Lung (tissue), 11 donors: ENCODE measurements at regions not wholly inside any gene's neighbourhood (a gene's known extent, or its start where the extent isn't known, plus 50 kb on each side); places are given as distances from the start of the nearest gene placed in this dataset.

Source experiments
- ATAC-seq: fragments of 200-7000 bp; cut with Tn5 transposase; one replicate; pipeline ENCODE4 v1.9.1; 2020; ENCODE audit warnings: moderate number of reproducible peaks; ENCODE audit not compliant: insufficient read depth, low FRiP score
- DNase-seq, 3 donors: peaks; one replicate each; pipeline ENCODE4 v3.0.0-alpha.2; 2013 to 2017
- H3K27ac ChIP-seq, 2 donors: one replicate each; pipeline ENCODE4 v1.5.1; 2013; ENCODE audit warnings: mild to moderate bottlenecking in 2 of 2, moderate library complexity in 2 of 2, control low read depth in 1 of 2, inconsistent platforms in 1 of 2, low read depth in 1 of 2, low read length in 1 of 2
- H3K27me3 ChIP-seq, 3 donors: one replicate each; pipeline ENCODE4 v1.5.1; 2013; ENCODE audit warnings: low read length in 2 of 3; ENCODE audit not compliant: control insufficient read depth in 3 of 3, insufficient read depth in 3 of 3
- H3K36me3 ChIP-seq, 4 donors: one replicate each; pipeline ENCODE4 v1.5.1; 2013; ENCODE audit warnings: low read length in 4 of 4, mild to moderate bottlenecking in 1 of 4, moderate library complexity in 1 of 4; ENCODE audit not compliant: control insufficient read depth in 4 of 4, insufficient read depth in 4 of 4
- H3K4me1 ChIP-seq, 5 donors: one replicate each; pipeline ENCODE4 v1.5.1; 2013; ENCODE audit warnings: low read length in 5 of 5, mild to moderate bottlenecking in 2 of 5, moderate library complexity in 1 of 5; ENCODE audit not compliant: control insufficient read depth in 5 of 5, insufficient read depth in 5 of 5
- H3K4me3 ChIP-seq: one replicate; pipeline ENCODE4 v1.5.1; 2013; ENCODE audit warnings: mild to moderate bottlenecking, control low read depth, moderate library complexity
- H3K9ac ChIP-seq, 2 donors: one replicate each; pipeline ENCODE4 v1.5.1; 2013; ENCODE audit warnings: low read length in 2 of 2, control low read depth in 1 of 2; ENCODE audit not compliant: insufficient read depth in 1 of 2
- H3K9me3 ChIP-seq, 4 donors: one replicate each; pipeline ENCODE4 v1.5.1; 2013; ENCODE audit warnings: low read length in 3 of 4, mild to moderate bottlenecking in 1 of 4, moderate library complexity in 1 of 4; ENCODE audit not compliant: control insufficient read depth in 4 of 4, insufficient read depth in 3 of 4
- WGBS, 2 donors: extraction: QIAGEN DNeasy Blood & Tissue Kit; methylation state at CpG; one replicate each; pipeline ENCODE4 v1.1.7; 2013; 5-methylcytosine and 5-hydroxymethylcytosine counted together
- TF ChIP-seq, protein P1 (sequence below): IDR thresholded peaks from 2 replicates; pipeline ENCODE4 v1.5.1; 2012; ENCODE audit warnings: mild to moderate bottlenecking; ENCODE audit errors: control extremely low read depth, extremely low read depth
- donor health status: control.
- donor health status: control.
- donor health status: Bipolar disorder and iron deficiency.
- donor health status: healthy.
- donor health status: DM: yes; HTN: yes; CAD: no.

DNA sequence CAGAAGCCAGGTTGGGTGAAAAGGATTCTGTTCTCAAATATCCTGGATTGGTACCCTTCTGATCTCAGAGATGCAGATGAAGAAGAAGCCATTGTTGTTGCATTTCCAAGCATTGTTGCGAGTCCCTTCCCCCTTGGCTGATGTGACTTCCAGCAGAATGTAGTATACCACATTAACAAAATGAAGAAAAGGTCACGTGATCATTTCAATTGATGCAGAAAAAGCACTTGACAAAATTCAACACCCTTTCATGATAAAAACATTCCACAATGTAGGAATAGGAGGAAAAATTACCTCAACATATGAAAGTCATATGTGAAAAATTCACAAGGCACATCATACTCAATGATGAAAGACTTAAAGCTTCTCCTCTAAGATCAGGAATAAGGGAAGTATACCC lies 181.9 kb upstream of the PFN2 start:
- peaks cover 0 to 3% (median 0%) of the 10 kb centered on the region in 4 donors for H3K9me3 ChIP-seq
- no peak overlapping the region for H3K4me3 ChIP-seq
- TF ChIP-seq, protein P1, sequence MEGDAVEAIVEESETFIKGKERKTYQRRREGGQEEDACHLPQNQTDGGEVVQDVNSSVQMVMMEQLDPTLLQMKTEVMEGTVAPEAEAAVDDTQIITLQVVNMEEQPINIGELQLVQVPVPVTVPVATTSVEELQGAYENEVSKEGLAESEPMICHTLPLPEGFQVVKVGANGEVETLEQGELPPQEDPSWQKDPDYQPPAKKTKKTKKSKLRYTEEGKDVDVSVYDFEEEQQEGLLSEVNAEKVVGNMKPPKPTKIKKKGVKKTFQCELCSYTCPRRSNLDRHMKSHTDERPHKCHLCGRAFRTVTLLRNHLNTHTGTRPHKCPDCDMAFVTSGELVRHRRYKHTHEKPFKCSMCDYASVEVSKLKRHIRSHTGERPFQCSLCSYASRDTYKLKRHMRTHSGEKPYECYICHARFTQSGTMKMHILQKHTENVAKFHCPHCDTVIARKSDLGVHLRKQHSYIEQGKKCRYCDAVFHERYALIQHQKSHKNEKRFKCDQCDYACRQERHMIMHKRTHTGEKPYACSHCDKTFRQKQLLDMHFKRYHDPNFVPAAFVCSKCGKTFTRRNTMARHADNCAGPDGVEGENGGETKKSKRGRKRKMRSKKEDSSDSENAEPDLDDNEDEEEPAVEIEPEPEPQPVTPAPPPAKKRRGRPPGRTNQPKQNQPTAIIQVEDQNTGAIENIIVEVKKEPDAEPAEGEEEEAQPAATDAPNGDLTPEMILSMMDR = no peak
- 88 to 89% methylated on average over 2 of the region's 2 CpGs for WGBS, 2 donors
- peaks cover 0 to 4% (median 0%) of the 10 kb centered on the region in 5 donors for H3K4me1 ChIP-seq
- H3K9ac ChIP-seq = no peak overlapping the region
- no peaks in the 10 kb centered on the region for H3K36me3 ChIP-seq
- no peak overlapping the region for H3K27ac ChIP-seq
- no peaks in the 10 kb centered on the region for H3K27me3 ChIP-seq
- no peak for DNase-seq
- no peak for ATAC-seq

DNA sequence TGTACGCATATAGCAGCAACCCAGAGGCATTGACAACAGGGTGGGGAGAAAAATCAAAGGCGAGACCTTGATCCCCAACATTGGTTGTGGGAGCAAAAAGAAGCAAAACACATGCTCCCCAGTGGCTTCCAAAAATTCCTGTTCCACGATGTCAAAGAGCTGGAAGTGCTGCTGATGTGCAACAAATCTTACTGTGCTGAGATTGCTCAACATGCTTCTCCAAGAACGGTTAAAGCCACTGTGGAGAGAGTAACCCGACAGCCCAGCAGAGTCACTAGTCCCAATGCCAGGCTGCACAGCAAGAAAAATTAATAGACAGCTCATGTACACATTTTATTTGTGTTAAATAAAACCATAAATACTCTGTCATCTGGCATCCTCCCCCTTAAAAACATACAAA lies 179.9 kb upstream of the PFN2 start:
- Histone ChIP-seq H3K27ac (no peak overlapping the region), H3K4me3 (no peak overlapping the region), H3K4me1 (peaks cover 0 to 12% (median 0%) of the 10 kb centered on the region in 5 donors), H3K36me3 (no peaks in the 10 kb centered on the region), H3K9ac (no peak overlapping the region), H3K9me3 (no peaks in the 10 kb centered on the region), H3K27me3 (no peaks in the 10 kb centered on the region)
- no peak for ATAC-seq
- 74 to 75% methylated on average over 5 of the region's 5 CpGs for WGBS, 2 donors
- TF ChIP-seq, protein P1 = no peak
- peak in 1 of 3 donors; percentile 36 for DNase-seq

DNA sequence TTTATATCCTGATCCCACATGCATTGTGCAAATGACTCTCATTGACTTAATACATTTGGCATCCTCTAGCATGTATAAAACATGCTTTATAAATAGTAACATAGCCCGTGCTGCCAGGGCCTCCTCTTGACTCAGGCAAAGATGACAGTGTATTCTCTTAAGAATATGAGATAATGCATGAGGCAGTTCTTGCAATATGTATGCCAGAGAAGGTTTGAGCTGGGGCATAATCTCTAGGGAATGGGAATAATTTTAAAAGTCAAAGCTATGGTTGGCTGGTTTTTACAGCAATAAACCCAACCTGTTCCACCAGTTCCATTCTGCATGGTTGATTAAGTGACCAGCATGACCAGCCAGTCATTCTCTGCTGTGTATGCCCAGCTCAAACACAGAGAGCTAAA lies 179.0 kb upstream of the PFN2 start:
- Histone ChIP-seq H3K4me1 (peaks cover 0 to 12% (median 0%) of the 10 kb centered on the region in 5 donors), H3K9ac (no peak overlapping the region), H3K27me3 (no peaks in the 10 kb centered on the region), H3K9me3 (no peaks in the 10 kb centered on the region), H3K27ac (no peak overlapping the region), H3K36me3 (no peaks in the 10 kb centered on the region), H3K4me3 (no peak overlapping the region)
- TF ChIP-seq, protein P1 = no peak
- no peak for ATAC-seq
- DNase-seq = peak in 1 of 3 donors; percentile 28
- 0 to 16% methylated on average over 1 of the region's 1 CpG for WGBS, 2 donors

DNA sequence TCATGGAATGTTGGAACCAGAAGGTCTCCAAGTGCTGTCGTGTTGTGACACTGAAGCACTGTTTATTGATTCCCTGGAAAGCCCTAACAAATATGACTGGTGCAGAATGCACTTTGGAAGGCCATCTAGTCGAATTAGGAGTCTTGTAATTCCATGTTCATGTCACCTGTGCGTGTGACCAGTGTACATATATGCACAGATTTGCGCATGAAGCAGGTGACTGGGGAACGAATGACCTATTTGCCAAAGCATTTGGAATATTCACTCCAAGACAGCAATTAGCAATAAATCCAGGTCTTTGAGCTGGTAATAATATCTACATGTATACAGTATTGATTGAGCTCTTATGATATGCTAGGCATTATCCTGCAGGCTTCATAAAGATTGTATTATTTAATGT lies 177.5 kb upstream of the PFN2 start:
- DNase-seq = no peak
- TF ChIP-seq, protein P1 = no peak
- no peak for ATAC-seq
- H3K9ac ChIP-seq = no peak overlapping the region
- H3K9me3 ChIP-seq = no peaks in the 10 kb centered on the region
- no peaks in the 10 kb centered on the region for H3K36me3 ChIP-seq
- H3K27ac ChIP-seq = no peak overlapping the region
- no peaks in the 10 kb centered on the region for H3K27me3 ChIP-seq
- H3K4me1 ChIP-seq = peaks cover 0 to 16% (median 0%) of the 10 kb centered on the region in 5 donors
- 83 to 93% methylated on average over 5 of the region's 5 CpGs for WGBS, 2 donors
- no peak overlapping the region for H3K4me3 ChIP-seq
